ENCODE measurements at regions not wholly inside any gene's neighbourhood (a gene's known extent, or its start where the extent isn't known, plus 50 kb on each side); places are given as distances from the start of the nearest gene placed in this dataset.

DNA sequence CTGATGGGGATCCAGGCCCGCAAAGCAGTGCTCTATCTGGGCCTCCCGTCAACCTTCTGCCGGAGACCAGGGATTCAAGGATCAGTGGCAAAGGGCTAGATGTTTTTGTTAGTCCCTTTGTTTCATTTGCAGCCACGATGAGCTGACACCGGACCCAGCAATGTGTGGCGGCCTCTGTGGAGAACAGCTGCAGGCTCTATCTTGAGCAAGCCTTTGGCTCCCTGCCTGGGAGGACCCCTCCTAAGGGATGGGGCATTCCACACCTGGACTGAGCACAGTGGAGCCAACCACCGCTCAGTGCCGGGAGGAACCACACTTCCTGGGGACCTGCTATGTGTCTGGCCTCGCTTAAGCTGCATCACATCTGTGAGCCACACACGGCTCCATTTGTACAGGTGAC, 215.8 kb downstream of the RBFOX3 start:
- TF ChIP-seq, protein P1, sequence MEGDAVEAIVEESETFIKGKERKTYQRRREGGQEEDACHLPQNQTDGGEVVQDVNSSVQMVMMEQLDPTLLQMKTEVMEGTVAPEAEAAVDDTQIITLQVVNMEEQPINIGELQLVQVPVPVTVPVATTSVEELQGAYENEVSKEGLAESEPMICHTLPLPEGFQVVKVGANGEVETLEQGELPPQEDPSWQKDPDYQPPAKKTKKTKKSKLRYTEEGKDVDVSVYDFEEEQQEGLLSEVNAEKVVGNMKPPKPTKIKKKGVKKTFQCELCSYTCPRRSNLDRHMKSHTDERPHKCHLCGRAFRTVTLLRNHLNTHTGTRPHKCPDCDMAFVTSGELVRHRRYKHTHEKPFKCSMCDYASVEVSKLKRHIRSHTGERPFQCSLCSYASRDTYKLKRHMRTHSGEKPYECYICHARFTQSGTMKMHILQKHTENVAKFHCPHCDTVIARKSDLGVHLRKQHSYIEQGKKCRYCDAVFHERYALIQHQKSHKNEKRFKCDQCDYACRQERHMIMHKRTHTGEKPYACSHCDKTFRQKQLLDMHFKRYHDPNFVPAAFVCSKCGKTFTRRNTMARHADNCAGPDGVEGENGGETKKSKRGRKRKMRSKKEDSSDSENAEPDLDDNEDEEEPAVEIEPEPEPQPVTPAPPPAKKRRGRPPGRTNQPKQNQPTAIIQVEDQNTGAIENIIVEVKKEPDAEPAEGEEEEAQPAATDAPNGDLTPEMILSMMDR (conservative IDR thresholded peaks at IDR 0.05; ENCODE audit: low read depth, low read length) = no peak
- TF ChIP-seq EZH2phosphoT487 (IDR thresholded peaks at IDR 0.05; ENCODE audit: borderline replicate concordance, low read length) (no peak), EZH2 (IDR thresholded peaks at IDR 0.05; ENCODE audit: low read length, unreplicated experiment) (no peak)
